ENCODE measurements at regions not wholly inside any gene's neighbourhood (a gene's known extent, or its start where the extent isn't known, plus 50 kb on each side); places are given as distances from the start of the nearest gene placed in this dataset.

GRCh38 chr17:72591289-72592241, 470.7 kb downstream of the SOX9 start:
- TF ChIP-seq, protein P1, sequence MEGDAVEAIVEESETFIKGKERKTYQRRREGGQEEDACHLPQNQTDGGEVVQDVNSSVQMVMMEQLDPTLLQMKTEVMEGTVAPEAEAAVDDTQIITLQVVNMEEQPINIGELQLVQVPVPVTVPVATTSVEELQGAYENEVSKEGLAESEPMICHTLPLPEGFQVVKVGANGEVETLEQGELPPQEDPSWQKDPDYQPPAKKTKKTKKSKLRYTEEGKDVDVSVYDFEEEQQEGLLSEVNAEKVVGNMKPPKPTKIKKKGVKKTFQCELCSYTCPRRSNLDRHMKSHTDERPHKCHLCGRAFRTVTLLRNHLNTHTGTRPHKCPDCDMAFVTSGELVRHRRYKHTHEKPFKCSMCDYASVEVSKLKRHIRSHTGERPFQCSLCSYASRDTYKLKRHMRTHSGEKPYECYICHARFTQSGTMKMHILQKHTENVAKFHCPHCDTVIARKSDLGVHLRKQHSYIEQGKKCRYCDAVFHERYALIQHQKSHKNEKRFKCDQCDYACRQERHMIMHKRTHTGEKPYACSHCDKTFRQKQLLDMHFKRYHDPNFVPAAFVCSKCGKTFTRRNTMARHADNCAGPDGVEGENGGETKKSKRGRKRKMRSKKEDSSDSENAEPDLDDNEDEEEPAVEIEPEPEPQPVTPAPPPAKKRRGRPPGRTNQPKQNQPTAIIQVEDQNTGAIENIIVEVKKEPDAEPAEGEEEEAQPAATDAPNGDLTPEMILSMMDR (IDR thresholded peaks at IDR 0.05) = no peak
- TF ChIP-seq RELA (CRISPR knock-in tag; IDR thresholded peaks at IDR 0.05; ENCODE audit: borderline replicate concordance) (no peak), FOXP1 (CRISPR knock-in tag; IDR thresholded peaks at IDR 0.05; ENCODE audit: borderline replicate concordance) (no peak), E2F4 (CRISPR knock-in tag; IDR thresholded peaks at IDR 0.05; ENCODE audit: borderline replicate concordance, low read depth) (no peak), MYBL2 (CRISPR knock-in tag; IDR thresholded peaks at IDR 0.05) (no peak), CREM (CRISPR knock-in tag; IDR thresholded peaks at IDR 0.05) (no peak), SP1 (CRISPR knock-in tag; conservative IDR thresholded peaks at IDR 0.05) (no peak), USF2 (CRISPR knock-in tag; IDR thresholded peaks at IDR 0.05) (no peak), MAX (CRISPR knock-in tag; IDR thresholded peaks at IDR 0.05) (no peak), ZNF121 (CRISPR knock-in tag; IDR thresholded peaks at IDR 0.05) (no peak)

Measured in WTC11 (cell line).